C4-2B (cell line): ENCODE measurements at regions not wholly inside any gene's neighbourhood (a gene's known extent, or its start where the extent isn't known, plus 50 kb on each side); places are given as distances from the start of the nearest gene placed in this dataset.

Experiments used
- H3K27ac ChIP-seq: fragments of 450-650 bp; 2 replicates; pipeline ENCODE4 v1.5.1; 2017
- ZFX ChIP-seq: fragments of 450-650 bp; IDR thresholded peaks from 2 replicates; pipeline ENCODE4 v1.6.1; 2017
- TF ChIP-seq, protein P1 (sequence below): fragments of 450-650 bp; conservative IDR thresholded peaks from 2 replicates; pipeline ENCODE4 v1.5.1; 2017; ENCODE audit warnings: mild to moderate bottlenecking

DNA sequence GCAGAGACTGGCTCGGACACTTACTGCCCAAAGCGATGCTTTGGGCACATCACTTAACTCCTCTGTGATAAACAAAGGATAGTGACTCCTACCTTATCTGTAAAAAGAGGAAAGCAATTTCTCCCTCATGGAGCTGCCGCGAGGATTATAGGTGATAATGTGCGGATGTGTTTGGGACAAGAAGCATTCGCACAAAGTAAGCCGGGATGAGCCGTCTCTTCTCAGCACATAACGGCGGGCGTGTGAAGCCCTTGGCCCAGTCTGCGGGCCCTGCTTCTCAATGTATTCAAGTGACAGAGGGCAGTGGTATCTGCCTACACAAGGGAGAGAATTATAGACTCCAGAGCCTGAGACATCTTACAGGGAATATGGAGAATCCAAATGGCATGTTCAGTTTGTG, 550.3 kb upstream of the CPEB2 start:
- H3K27ac ChIP-seq: no peak overlapping the region
- TF ChIP-seq ZFX: no peak
- TF ChIP-seq, protein P1, sequence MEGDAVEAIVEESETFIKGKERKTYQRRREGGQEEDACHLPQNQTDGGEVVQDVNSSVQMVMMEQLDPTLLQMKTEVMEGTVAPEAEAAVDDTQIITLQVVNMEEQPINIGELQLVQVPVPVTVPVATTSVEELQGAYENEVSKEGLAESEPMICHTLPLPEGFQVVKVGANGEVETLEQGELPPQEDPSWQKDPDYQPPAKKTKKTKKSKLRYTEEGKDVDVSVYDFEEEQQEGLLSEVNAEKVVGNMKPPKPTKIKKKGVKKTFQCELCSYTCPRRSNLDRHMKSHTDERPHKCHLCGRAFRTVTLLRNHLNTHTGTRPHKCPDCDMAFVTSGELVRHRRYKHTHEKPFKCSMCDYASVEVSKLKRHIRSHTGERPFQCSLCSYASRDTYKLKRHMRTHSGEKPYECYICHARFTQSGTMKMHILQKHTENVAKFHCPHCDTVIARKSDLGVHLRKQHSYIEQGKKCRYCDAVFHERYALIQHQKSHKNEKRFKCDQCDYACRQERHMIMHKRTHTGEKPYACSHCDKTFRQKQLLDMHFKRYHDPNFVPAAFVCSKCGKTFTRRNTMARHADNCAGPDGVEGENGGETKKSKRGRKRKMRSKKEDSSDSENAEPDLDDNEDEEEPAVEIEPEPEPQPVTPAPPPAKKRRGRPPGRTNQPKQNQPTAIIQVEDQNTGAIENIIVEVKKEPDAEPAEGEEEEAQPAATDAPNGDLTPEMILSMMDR: no peak

DNA sequence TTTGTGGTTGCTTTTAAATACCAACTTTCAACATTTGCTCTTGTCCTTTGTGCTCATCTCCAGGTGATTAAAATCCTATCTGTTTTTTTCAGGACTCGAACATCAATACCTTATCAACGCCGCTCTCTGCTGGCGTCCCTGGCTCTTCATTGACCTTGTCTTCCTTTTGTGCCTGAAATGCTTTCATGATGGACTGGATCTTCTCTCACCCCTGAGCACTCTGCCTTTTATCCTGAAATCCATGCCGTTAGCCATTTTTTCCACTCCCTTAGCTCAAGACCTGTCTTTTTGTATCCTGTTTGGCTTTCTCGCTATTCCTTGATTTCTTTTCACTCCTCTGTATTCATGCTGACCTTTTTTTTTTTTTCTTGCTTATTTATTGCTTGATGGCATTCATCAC, 549.5 kb upstream of the CPEB2 start:
- no peak overlapping the region for H3K27ac ChIP-seq
- TF ChIP-seq, protein P1: no peak
- no peak for TF ChIP-seq ZFX

DNA sequence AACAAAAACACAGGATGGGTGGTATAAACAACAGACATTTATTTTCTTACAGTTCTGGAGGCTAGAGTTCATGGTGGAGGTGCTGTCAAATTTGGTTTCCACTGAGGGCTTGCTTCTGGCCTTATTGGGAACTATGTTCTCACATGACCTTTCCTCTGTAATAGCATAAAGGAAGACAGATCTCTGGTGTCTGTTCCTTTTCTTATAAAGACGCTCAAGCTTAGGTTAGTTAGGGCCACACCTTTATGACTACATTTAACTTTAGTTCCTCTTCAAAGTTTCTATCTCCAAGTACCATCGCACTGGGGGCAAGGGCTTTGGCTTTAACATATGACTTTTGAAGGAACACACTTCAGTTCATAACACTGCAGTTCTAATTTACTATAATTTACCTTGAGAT, 543.8 kb upstream of the CPEB2 start:
- no peak overlapping the region for H3K27ac ChIP-seq
- TF ChIP-seq, protein P1: no peak
- TF ChIP-seq ZFX: no peak

DNA sequence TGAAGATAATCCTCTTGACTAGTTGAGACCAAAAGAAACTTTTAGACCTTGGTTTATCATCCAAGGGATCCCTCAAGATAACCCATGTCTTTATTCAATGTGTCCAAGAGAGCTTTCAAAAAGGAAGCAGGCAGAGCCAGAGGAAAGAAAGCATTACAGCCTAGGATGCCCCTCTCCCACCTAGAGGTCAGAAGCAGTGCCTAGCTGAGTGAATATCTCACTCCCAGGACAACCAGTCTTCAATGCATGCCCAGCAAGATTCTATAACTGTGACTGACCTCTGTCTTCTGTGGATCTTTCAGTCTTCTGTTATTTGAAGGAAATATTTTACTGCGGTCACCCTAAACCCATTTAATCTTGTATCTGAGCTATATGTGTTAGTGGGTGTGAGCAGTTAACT, 537.2 kb upstream of the CPEB2 start:
- H3K27ac ChIP-seq: no peak overlapping the region
- TF ChIP-seq, protein P1: no peak
- no peak for TF ChIP-seq ZFX

DNA sequence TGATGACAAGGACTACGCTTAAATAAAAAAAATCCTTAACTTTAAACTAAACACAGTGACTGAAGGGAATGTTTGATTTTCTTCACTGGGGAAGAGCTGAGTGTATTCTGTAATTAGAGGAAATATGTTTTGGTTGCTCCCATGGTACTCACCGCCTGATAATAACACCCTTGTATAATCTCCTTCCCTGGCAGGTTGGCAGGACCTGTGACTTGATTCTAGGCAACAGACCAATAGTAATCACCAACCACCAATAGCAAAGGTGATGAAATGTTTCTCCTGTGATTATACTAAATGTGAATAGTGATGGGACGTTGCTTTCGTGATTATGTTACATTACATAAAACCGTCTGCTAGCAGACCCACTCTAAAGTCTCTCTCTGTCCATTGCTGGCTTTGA, 536.8 kb upstream of the CPEB2 start:
- TF ChIP-seq ZFX: no peak
- TF ChIP-seq, protein P1: no peak
- H3K27ac ChIP-seq: no peak overlapping the region

DNA sequence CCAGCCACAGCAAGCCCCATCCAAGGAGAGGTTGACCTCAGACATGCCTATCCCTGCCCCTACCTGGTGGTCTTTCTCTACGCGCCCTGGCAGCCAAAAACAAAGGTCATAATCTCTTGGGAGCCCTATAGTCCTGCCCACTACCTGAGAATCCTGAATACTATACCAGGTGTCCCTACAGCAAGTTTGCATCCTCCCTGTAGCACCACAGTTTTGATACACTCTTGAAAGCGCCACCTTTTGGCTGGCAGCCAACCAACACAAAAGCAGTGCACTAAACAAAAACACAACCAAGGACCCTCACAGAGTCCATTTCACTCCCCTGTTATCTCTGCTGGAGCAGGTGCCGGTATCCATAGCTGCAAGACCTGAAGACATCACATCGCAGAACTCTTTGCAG, 523.8 kb upstream of the CPEB2 start:
- TF ChIP-seq, protein P1: no peak
- TF ChIP-seq ZFX: no peak
- H3K27ac ChIP-seq: no peak overlapping the region

DNA sequence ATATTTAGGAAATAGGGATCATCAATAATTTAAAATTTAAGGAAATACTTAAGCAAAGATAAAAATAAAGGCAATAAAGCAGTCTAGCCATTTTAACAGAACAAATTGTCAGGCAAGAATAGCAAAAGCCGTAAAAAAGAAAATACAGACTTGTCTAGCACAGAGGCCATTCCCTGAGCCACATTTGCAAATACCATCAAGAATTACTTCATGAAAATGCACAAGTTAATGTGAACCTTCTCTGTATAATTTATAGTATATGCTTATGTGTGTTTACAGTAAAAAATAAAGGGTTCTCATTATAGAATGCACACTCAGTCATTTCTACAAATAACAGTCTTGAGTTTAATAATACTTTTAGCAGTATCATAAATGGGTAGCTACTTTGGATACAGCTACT, 505.9 kb upstream of the CPEB2 start:
- H3K27ac ChIP-seq: no peak overlapping the region
- TF ChIP-seq ZFX: no peak
- TF ChIP-seq, protein P1: no peak
